NCI-H524 treated with DMSO at 0.1 percent for 48 hours (cell line): ENCODE measurements at regions not wholly inside any gene's neighbourhood (a gene's known extent, or its start where the extent isn't known, plus 50 kb on each side); places are given as distances from the start of the nearest gene placed in this dataset.
"Not testable (repeated sequence)": the region's sequence is repeated elsewhere in the genome, so short reads cannot be mapped to it uniquely, and the experiment has no call there.

ENCODE experiments used
- DNase-seq: peaks from one replicate; lab custom pipeline; 2025; lab: John Stamatoyannopoulos, UW

DNA sequence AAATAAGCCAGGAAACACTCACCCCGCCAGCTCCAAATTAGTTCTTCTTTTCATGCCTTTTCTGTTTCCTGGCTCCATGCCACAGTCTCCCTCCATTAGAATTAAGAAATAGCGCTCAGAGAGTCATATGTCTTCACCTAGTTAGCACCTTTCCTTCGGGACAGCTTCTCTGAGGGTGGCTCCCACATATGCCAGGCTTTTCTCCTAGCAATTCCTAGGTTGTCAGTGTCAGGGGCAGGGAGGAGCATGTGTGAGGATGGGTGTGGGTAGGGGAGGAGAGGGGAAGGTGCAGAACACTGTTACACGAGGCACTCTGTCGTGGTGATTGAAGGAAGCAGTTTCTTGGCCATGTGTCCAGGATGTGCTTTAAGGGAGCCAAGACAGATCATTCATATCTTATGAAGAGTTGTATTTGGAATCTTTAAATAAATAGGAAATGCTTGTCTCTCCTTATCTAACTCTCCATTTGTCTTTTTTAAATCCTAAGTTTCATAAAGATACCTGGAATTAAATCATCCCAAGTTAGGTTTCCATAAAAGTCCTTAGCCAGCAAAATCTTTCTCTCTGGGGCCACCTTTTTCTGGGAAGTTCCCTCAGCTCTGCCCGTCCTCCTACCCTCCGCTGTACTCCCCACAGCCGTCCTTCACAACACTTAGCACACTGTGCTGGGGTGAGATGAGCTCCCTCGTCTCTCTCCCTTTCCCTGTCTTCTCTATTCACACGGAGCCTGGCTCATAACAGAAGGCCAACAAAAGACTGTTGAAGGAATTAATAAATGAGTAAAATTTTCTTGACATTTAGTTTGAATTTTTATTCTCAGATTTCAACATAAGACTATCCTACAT lies 361.0 kb downstream of the CD83 start:
- DNase-seq: no peak

GRCh38 chr6:14481946-14482345 lies 364.4 kb downstream of the CD83 start:
- not testable (repeated sequence) for DNase-seq

DNA sequence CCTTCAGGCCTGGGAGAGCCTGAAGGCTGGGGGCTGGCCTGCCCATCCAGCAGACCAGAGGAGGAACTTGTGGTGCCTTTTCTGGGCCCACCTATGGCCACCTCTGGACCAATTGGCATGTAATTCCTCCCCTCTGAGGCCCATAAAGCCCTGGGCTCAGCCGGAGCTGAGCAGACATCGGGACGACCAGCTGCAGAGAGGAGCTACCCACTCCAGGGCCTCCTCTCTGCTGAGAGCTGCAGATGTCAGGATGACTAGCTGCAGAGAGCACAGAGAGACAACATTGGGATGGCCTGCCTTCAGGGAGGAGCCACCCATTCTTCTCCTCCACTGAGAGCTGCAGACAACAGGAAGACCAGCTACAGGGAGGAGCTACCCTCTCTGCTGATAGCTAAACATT lies 370.1 kb downstream of the CD83 start:
- no peak for DNase-seq

DNA sequence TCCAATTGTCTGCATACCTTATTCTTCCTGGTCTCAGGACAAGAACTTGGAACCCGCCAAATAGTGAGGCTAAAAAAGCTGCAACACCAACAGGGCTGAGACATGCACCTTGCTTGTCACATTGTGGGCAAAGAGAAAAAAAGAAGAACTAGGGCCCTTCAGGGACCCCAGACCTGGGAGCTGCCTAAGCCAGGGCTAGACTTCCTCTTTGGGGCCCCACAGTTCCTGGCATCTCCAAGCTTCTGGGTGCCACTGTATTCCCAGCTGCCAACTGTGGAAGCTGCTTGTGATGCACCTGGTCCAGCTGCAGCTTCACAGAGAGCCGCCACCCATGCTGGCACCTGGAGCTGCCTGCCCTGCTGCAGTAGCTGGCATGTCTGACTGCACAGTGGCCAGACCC lies 370.6 kb downstream of the CD83 start:
- DNase-seq: no peak

GRCh38 chr6:14489445-14489844 lies 371.9 kb downstream of the CD83 start:
- no peak for DNase-seq

GRCh38 chr6:14498748-14499147 lies 381.2 kb downstream of the CD83 start:
- no peak for DNase-seq

DNA sequence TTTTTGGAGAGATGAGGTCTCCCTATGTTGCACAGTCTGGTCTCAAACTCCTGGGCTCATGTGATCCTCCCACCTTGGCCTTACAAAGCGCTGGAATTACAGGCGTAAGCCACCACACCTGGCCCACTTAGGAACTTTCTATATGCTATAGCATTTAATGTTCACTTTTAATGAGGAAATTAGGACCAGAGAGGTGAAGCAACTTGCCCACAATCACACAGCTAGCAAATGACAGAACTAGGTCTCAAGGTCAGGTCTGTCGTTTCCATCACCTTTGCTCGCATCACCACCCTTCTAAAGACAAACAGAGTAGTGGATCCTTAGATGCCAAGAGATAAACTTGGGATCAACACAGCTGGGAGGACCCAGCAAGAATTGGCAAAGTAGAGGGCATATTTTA lies 381.7 kb downstream of the CD83 start:
- no peak for DNase-seq

DNA sequence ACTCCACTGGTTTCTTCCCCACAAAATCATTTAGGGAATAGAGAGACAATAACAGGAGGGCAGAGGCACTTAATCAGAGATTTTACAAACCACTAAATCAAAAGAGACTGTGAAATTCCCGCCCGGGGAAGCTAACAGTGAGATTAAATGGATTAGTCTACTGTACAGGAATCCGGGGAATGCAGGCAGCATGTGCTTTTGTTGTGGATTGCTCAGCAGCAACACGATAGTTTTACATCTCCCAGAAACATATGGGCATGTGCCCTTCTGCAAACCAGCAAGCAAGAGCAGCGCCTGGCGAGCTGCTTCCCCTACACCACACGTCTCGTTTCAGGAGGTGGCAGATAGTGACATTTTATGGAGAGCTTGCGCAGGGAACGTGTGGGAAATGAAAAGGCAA lies 382.3 kb downstream of the CD83 start:
- DNase-seq: peak; percentile 85

GRCh38 chr6:14500809-14501208 lies 383.2 kb downstream of the CD83 start:
- DNase-seq: no peak

DNA sequence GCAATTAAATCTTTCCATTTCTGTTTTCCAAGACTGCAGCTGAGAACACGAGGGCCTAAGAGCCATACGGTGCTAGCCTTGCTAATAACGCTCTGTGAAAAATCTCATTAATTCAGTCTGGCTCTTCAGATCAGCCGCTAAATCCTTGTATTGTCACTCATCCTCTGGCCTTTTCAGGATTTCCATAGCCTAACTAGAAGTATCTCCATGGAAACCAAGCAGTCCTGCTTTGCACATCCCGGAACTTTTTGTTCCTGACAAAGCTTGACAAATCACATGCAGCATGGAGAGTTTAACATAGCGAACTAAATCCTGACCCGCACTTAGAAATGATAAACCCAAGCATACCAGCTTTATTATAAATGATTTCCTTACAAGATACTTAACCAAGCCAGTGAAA lies 383.7 kb downstream of the CD83 start:
- DNase-seq: peak; percentile 89

DNA sequence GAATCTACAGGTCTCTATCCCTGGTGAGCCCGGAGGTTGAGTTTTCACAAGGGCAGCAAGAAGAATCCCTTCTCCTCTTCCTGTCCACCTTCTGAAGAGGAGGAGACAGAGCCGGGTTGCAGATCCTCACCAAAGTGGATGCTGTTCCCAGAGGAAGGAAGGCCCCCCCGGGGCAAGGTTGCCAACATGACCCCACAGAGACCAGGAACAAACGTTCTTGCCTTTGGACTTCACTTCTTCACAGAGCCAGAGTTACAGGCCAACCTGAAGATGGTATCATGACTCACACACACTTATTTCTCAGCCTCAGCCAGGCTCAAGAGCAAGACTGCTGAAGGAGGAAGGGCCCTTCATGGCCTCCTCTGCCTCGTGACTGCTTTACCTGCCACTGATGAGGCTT lies 384.3 kb downstream of the CD83 start:
- no peak for DNase-seq

GRCh38 chr6:14502551-14502950 lies 385.0 kb downstream of the CD83 start:
- DNase-seq: no peak

DNA sequence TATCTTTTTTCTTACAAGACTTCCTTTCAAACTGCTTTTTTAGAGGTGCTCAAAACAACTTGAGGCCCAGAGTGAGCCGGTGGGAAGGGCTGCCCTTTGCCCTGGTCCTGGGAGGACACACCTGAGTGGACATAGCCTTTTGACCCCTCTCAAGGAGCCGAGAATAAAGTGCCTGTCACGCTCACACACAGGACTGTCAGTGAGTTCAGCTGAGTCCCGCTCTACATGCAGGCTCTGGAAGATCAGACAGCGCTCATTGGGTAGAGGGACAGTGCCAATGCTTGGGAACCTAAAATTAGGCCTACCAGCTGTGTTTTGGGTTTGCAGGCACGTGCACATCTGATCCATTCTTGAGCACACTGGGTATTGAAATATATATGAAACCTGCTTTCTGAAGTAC lies 387.8 kb downstream of the CD83 start:
- no peak for DNase-seq

DNA sequence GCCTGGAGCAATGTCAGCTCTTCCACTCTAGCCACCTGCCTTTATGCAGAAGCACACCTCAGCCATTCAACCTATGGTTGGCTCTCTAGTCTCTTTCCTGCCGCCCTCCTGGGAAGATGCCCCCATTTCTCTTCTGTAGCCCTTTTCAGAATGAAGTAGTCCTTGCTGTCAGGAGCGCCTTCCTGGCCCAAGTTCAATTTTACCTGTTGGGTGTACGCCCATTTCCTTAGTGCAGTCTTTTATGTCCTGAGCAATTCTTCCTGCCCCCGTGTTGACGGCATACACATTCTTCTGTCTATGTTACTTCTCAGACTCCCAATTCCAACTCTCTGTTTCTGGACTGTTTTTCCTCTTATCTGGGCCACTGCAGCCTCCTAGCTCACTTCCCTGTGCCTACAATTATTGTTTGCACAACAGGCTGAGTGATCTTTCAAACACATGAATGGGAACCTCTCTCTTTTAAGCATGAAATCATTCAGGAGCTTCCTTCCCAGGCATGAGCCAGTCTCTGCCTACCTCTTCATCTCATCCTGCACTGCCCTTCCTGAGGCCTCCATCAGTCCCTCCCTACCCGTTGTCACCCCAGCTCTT lies 389.2 kb downstream of the CD83 start:
- DNase-seq: no peak

- DNase-seq: no peak
Measured at GRCh38 chr6:14509120-14509519, 391.5 kb downstream of the CD83 start.

DNA sequence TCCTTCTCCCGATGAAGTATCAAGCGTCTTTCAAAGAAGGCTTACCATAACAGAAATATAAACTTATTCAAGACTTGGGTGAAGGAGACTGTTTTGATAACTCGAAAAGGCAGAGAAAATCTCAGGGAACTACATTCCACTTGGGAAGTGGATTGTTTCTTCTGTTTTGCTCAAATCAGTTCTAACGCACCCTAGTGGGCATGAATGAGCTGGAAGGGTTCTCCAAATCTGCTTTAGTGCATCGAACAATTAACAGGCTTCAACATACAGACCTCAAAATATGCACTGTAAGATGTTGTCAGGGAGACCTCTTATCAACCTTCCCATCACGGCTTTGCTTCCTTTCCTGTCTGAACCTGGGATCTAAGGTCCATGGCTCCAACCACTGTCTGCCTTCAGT lies 392.5 kb downstream of the CD83 start:
- DNase-seq: no peak

DNA sequence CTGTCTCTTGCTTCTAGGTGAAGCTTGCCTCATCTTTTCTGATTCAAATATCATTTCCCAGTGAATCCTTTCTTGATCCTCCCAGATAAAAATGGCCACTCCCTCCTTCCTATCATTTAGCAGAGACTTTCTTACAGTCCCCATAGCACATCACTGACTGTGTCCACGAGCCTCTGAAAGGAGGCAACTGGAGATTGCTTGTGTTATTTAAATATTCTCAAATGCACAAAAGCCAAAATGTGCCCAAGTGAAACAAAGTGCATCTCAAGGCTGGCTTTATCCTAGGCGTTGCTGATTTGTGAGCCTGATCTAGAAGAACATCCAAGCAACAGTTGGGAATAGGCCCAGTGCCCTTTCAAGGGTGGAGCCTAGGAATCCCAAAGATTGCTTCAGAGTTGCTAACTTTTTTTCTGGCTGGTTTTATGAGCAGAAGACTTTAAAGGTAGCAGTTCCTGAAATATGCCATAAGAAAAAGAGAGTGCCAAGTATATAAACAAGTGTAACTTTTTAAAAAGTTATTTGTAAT lies 393.6 kb downstream of the CD83 start:
- no peak for DNase-seq

- no peak for DNase-seq
Measured at GRCh38 chr6:14512246-14512645, 394.7 kb downstream of the CD83 start.

- DNase-seq: no peak
Measured at GRCh38 chr6:14513496-14514393, 396.2 kb downstream of the CD83 start.

DNA sequence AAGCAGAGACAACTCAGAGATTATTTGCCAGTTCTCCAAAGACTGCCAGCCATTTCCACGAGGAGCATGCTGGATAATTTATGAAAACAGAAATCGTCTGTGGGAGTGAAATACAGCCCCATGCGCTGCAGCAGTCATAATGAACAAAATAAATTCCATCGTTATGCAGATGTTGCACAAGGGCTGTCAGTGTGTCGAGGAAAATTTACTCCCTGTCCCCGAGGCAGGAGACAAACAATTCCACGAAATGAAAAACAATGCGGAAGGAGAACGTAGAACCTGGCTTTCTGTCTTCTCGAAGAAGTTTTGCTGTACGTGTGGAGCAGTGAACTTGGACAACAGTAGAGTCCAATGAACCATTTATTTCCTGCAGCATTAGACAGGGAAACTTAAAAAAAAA lies 399.4 kb downstream of the CD83 start:
- DNase-seq: no peak

DNA sequence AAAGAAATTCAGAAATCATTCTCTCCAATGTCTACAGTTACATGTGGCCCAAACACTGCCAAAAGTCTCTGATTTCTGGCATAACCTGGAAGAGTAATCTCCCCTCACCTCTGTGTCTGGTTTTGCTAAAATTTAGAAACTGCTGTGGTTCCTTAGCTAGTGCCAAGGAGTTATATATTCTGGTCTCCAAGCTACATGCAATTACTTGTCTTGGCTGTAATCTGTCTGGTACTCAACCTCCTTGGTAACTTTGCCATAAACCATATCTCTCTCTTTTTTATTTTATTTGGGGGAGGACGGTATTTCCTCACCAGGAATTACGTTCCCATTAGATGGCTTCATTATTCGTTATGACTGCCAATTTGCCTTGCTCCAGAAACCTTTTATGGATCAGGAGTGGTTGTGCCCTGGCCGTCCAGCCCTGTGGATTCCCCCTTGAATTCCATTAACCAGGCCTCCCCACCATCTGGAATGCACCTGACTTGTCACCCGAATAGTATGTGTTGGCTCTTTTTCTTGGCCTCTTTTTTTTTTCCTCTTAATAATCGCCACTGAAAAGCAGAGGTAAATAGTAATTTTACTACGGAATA lies 400.0 kb downstream of the CD83 start:
- no peak for DNase-seq
